K562 (cell line): ENCODE measurements at regions not wholly inside any gene's neighbourhood (a gene's known extent, or its start where the extent isn't known, plus 50 kb on each side); places are given as distances from the start of the nearest gene placed in this dataset.

Experiments
- ATF1 ChIP-seq, 2 experiments: fragments of 450-650 bp in 1 of 2; IDR thresholded peaks; 2 replicates each; pipeline ENCODE4 v1.6.1; 2016; ENCODE audit warnings: missing compliant biosample characterization in 1 of 2, missing genetic modification characterization in 1 of 2
- DMBX1 ChIP-seq: fragments of 250-450 bp; sonication (Bioruptor Pico); IDR thresholded peaks from 2 replicates; pipeline ENCODE4 v1.8.0; 2022; ENCODE audit warnings: inconsistent platforms, mild to moderate bottlenecking, moderate library complexity, borderline replicate concordance
- JUN ChIP-seq, 2 experiments: sonication (generic) in 1 of 2; formaldehyde crosslinking in 1 of 2; IDR thresholded peaks; 2 replicates each; pipeline versions ENCODE4 v1.6.1 to v1.8.0; 2012 to 2022; ENCODE audit warnings: borderline replicate concordance in 2 of 2, mild to moderate bottlenecking in 2 of 2, improper control_type of control experiment in 1 of 2, low read depth in 1 of 2, low read length in 1 of 2, missing genetic modification reagents in 1 of 2
- TAF7 ChIP-seq: fragments of 450-650 bp; IDR thresholded peaks from 2 replicates; pipeline ENCODE4 v1.6.1; 2016; ENCODE audit warnings: missing genetic modification characterization, missing compliant biosample characterization
- ZFP36 ChIP-seq: fragments of 150-350 bp; IDR thresholded peaks from 2 replicates; pipeline ENCODE4 v1.6.1; 2018; ENCODE audit warnings: low read length, low read depth; ENCODE audit not compliant: partially characterized antibody
- TF ChIP-seq, protein P1 (sequence below), 3 experiments: IDR thresholded peaks in 2 of 3; conservative IDR thresholded peaks in 1 of 3; 2 replicates each; pipeline ENCODE4 v1.5.1; 2011 to 2012; ENCODE audit warnings: low read length in 3 of 3, mild to moderate bottlenecking in 3 of 3, control low read depth in 2 of 3, improper control_type of control experiment in 1 of 3, inconsistent platforms in 1 of 3, low read depth in 1 of 3, mixed read lengths in 1 of 3, moderate library complexity in 1 of 3; ENCODE audit not compliant: insufficient read depth in 2 of 3

DNA sequence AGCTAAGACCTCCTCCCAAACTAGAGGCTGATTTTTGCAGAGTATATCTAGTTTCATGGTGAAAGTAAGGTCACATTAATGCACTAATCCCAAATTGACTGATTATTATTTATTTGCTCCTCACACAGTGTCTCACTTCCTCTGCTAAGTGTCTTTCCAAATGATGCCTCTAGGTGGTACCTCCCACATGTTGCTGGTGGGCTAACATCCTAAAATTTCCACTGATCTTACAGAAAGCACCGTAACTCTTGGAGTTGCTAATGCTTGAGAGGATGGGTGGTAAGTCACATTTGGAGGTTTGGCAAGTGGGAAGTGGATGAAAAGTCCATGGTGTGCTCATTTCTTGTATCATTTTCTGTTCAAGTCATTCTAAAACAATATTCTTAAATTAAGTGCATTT lies 428.7 kb upstream of the GYPC start:
- TF ChIP-seq TAF7 (tag) (no peak), DMBX1 (CRISPR knock-in tag) (no peak), ATF1 (CRISPR knock-in tag; IDR thresholded peaks at IDR 0.05) (no peak), ATF1 (tag; IDR thresholded peaks at IDR 0.05) (no peak), JUN (IDR thresholded peaks at IDR 0.05; ENCODE audit: borderline replicate concordance, low read depth, low read length) (no peak), JUN (CRISPR knock-in tag; IDR thresholded peaks at IDR 0.05; ENCODE audit: borderline replicate concordance) (no peak), ZFP36 (no peak)
- TF ChIP-seq, protein P1, sequence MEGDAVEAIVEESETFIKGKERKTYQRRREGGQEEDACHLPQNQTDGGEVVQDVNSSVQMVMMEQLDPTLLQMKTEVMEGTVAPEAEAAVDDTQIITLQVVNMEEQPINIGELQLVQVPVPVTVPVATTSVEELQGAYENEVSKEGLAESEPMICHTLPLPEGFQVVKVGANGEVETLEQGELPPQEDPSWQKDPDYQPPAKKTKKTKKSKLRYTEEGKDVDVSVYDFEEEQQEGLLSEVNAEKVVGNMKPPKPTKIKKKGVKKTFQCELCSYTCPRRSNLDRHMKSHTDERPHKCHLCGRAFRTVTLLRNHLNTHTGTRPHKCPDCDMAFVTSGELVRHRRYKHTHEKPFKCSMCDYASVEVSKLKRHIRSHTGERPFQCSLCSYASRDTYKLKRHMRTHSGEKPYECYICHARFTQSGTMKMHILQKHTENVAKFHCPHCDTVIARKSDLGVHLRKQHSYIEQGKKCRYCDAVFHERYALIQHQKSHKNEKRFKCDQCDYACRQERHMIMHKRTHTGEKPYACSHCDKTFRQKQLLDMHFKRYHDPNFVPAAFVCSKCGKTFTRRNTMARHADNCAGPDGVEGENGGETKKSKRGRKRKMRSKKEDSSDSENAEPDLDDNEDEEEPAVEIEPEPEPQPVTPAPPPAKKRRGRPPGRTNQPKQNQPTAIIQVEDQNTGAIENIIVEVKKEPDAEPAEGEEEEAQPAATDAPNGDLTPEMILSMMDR (IDR thresholded peaks at IDR 0.05 in 2 of 3, conservative IDR thresholded peaks at IDR 0.05 in 1 of 3; ENCODE audit: insufficient read depth in 2 of 3, low read depth in 1 of 3, low read length in 3 of 3) = peak in 2 of 3 experiments; percentile 39 to 43; a peak in 3 of 6 replicates
